GM12878 (cell line): ENCODE measurements at regions not wholly inside any gene's neighbourhood (a gene's known extent, or its start where the extent isn't known, plus 50 kb on each side); places are given as distances from the start of the nearest gene placed in this dataset.

Source experiments
- ATAC-seq: fragments of 200-7000 bp; cut with Tn5 transposase; 3 replicates; pipeline ENCODE4 v1.9.1; 2020; ENCODE audit warnings: mild to moderate bottlenecking, moderate library complexity
- BruUV-seq: library from RNA; stranded (reverse); fragments of 400-500 nt; replicated peaks from 2 replicates; lab custom pipeline; 2021; lab: Mats Ljungman, UMichigan
- CTCF ChIA-PET: fragments of 300-600 bp; sonication (Branson Sonifier 250); formaldehyde crosslinking; extraction: SDS; loops from one replicate; lab custom pipeline; 2021; ENCODE audit warnings: inconsistent platforms; lab: Yijun Ruan, JAX
- POLR2A ChIA-PET: fragments of 350-600 bp; formaldehyde crosslinking; extraction: SDS; loops from one replicate; lab custom pipeline; 2021; ENCODE audit warnings: inconsistent platforms; lab: Charles Lee
- RAD21 ChIA-PET: fragments of 300-600 bp; sonication (Branson Sonifier 250); formaldehyde crosslinking; loops from one replicate; lab custom pipeline; 2023; ENCODE audit warnings: antibody characterized with exemption; ENCODE audit not compliant: unreplicated experiment; lab: Charles Lee
- SMC1A ChIA-PET: fragments of 300-600 bp; sonication (Branson Sonifier 250); formaldehyde crosslinking; loops from one replicate; lab custom pipeline; 2023; ENCODE audit not compliant: unreplicated experiment, uncharacterized antibody; lab: Charles Lee
- DNase-seq: peaks from one replicate; pipeline ENCODE4 v3.0.0-alpha.2; 2011; ENCODE audit warnings: low read depth, low spot score
- FAIRE-seq: peaks from 3 replicates; lab custom pipeline; 2011; peaks lifted over from hg19 to GRCh38; lab: Jason Lieb, UNC
- H2AFZ ChIP-seq: 2 replicates; pipeline ENCODE4 v1.6.0; 2011; ENCODE audit warnings: low read depth, low read length, control low read depth; ENCODE audit not compliant: control insufficient read depth
- H3K27ac ChIP-seq: 2 replicates; pipeline ENCODE4 v1.5.1; 2011; ENCODE audit warnings: control low read depth; ENCODE audit not compliant: control insufficient read depth, insufficient read depth
- H3K27me3 ChIP-seq, 2 experiments: replicated peaks in 1 of 2; 2 replicates each; pipeline versions ENCODE4 v1.6.0 to v1.6.1; 2011; ENCODE audit warnings: low read length in 1 of 2; ENCODE audit not compliant: control insufficient read depth in 2 of 2, insufficient read depth in 2 of 2
- H3K36me3 ChIP-seq, 2 experiments: 2 replicates each; pipeline ENCODE4 v1.5.1; 2011; ENCODE audit warnings: low read length in 1 of 2; ENCODE audit not compliant: control insufficient read depth in 2 of 2, insufficient read depth in 2 of 2
- H3K4me1 ChIP-seq: 2 replicates; pipeline ENCODE4 v1.6.1; 2011; ENCODE audit warnings: mild to moderate bottlenecking, low read length, moderate library complexity, mixed read lengths; ENCODE audit not compliant: control insufficient read depth, insufficient read depth
- H3K4me2 ChIP-seq: 2 replicates; pipeline ENCODE4 v1.6.0; 2011; ENCODE audit warnings: control low read depth; ENCODE audit not compliant: control insufficient read depth, insufficient read depth
- H3K4me3 ChIP-seq: fragments of 200-600 bp; sonication (generic); 2 replicates; pipeline ENCODE4 v1.5.1; 2016
- H3K79me2 ChIP-seq: 2 replicates; pipeline ENCODE4 v1.6.0; 2011; ENCODE audit warnings: low read length; ENCODE audit not compliant: control insufficient read depth, insufficient read depth
- H3K9ac ChIP-seq: 2 replicates; pipeline ENCODE4 v1.8.0; 2011; ENCODE audit warnings: low read length, control low read depth, mixed read lengths; ENCODE audit not compliant: control insufficient read depth, insufficient read depth
- H3K9me3 ChIP-seq: replicated peaks from 3 replicates; pipeline ENCODE4 v1.5.1; 2011; ENCODE audit warnings: mild to moderate bottlenecking, low read length; ENCODE audit not compliant: control insufficient read depth, insufficient read depth
- H4K20me1 ChIP-seq: 2 replicates; pipeline ENCODE4 v1.6.0; 2011; ENCODE audit not compliant: control insufficient read depth, insufficient read depth
- CHD4 ChIP-seq: fragments of 200-600 bp; sonication (generic); IDR thresholded peaks from 2 replicates; pipeline ENCODE4 v1.6.1; 2016; ENCODE audit warnings: mild to moderate bottlenecking
- EED ChIP-seq: sonication (generic); IDR thresholded peaks from 2 replicates; pipeline ENCODE4 v1.6.1; 2016; ENCODE audit warnings: antibody characterized with exemption, low read depth
- EGR1 ChIP-seq, 2 experiments: IDR thresholded peaks; 1 replicate in 1 of 2; 2 replicates in 1 of 2; pipeline ENCODE4 v1.6.1; 2011 to 2012; ENCODE audit warnings: low read depth in 2 of 2, low read length in 2 of 2, borderline replicate concordance in 1 of 2, mild to moderate bottlenecking in 1 of 2, moderate library complexity in 1 of 2
- FOS ChIP-seq: IDR thresholded peaks from 3 replicates; pipeline ENCODE4 v1.6.1; 2011; ENCODE audit warnings: borderline replicate concordance; ENCODE audit not compliant: insufficient read length; ENCODE audit errors: extremely low read depth
- FOXM1 ChIP-seq: IDR thresholded peaks from 2 replicates; pipeline ENCODE4 v1.6.1; 2012; ENCODE audit warnings: low read depth, mild to moderate bottlenecking, inconsistent platforms, low read length, moderate library complexity
- HCFC1 ChIP-seq: fragments of 150-350 bp; IDR thresholded peaks from 2 replicates; pipeline ENCODE4 v1.6.1; 2014; ENCODE audit warnings: low read length
- MEF2A ChIP-seq: IDR thresholded peaks from 2 replicates; pipeline ENCODE4 v1.6.1; 2011; ENCODE audit warnings: low read depth, mild to moderate bottlenecking, low read length, moderate library complexity; ENCODE audit not compliant: insufficient read depth
- MYB ChIP-seq: fragments of 150-350 bp; IDR thresholded peaks from 2 replicates; pipeline ENCODE4 v1.6.1; 2014; ENCODE audit warnings: mild to moderate bottlenecking, low read depth, low read length, borderline replicate concordance
- PML ChIP-seq: IDR thresholded peaks from 2 replicates; pipeline ENCODE4 v1.6.1; 2012; ENCODE audit warnings: low read length, inconsistent platforms
- POLR2AphosphoS5 ChIP-seq: IDR thresholded peaks from 2 replicates; pipeline ENCODE4 v1.6.1; 2011; ENCODE audit warnings: mild to moderate bottlenecking, low read length, inconsistent platforms
- SP1 ChIP-seq: IDR thresholded peaks from one replicate; pipeline ENCODE4 v1.6.1; 2011; ENCODE audit warnings: low read depth, low read length
- SRF ChIP-seq, 2 experiments: IDR thresholded peaks; 2 replicates each; pipeline ENCODE4 v1.6.1; 2011; ENCODE audit warnings: low read depth in 2 of 2, low read length in 2 of 2, mild to moderate bottlenecking in 1 of 2, moderate library complexity in 1 of 2
- SUZ12 ChIP-seq: fragments of 200-600 bp; sonication (generic); IDR thresholded peaks from one replicate; pipeline ENCODE4 v1.6.1; 2018; ENCODE audit warnings: antibody characterized with exemption, mild to moderate bottlenecking; ENCODE audit not compliant: unreplicated experiment
- TAF1 ChIP-seq: IDR thresholded peaks from 2 replicates; pipeline ENCODE4 v1.6.1; 2011; ENCODE audit warnings: mild to moderate bottlenecking, low read depth, low read length, borderline replicate concordance
- TCF3 ChIP-seq: IDR thresholded peaks from 2 replicates; pipeline ENCODE4 v1.6.1; 2012; ENCODE audit warnings: low read depth, mild to moderate bottlenecking, low read length, borderline replicate concordance; ENCODE audit not compliant: insufficient read depth
- ZBTB11 ChIP-seq: fragments of 450-650 bp; formaldehyde crosslinking; IDR thresholded peaks from 2 replicates; pipeline ENCODE4 v1.5.0; 2022; ENCODE audit warnings: mild to moderate bottlenecking, missing genetic modification characterization
- ZNF274 ChIP-seq: IDR thresholded peaks from one replicate; pipeline ENCODE4 v1.8.0; 2011; ENCODE audit not compliant: insufficient read length, insufficient read depth
- ZSCAN29 ChIP-seq: fragments of 450-650 bp; IDR thresholded peaks from 2 replicates; pipeline ENCODE4 v1.6.1; 2017; ENCODE audit warnings: mild to moderate bottlenecking, moderate library complexity
- WGBS: methylation state at CpG from one replicate; pipeline ENCODE4 v1.1.6; 2016; ENCODE audit warnings: low lambda C conversion rate; ENCODE audit not compliant: insufficient replicate concordance, insufficient coverage; ENCODE audit errors: missing lambda C conversion rate; 5-methylcytosine and 5-hydroxymethylcytosine counted together
- in situ Hi-C: fragments of 300-500 bp; cut with MboI; formaldehyde crosslinking; loops from 9 replicates; pipeline ENCODE4 v1.14.3; 2018; ENCODE audit warnings: mixed read lengths
- intact Hi-C: fragments of 100-400 bp; cut with micrococcal nuclease; formaldehyde crosslinking; loops from one replicate; pipeline ENCODE4 v1.14.2; 2022; ENCODE audit not compliant: unreplicated experiment

DNA sequence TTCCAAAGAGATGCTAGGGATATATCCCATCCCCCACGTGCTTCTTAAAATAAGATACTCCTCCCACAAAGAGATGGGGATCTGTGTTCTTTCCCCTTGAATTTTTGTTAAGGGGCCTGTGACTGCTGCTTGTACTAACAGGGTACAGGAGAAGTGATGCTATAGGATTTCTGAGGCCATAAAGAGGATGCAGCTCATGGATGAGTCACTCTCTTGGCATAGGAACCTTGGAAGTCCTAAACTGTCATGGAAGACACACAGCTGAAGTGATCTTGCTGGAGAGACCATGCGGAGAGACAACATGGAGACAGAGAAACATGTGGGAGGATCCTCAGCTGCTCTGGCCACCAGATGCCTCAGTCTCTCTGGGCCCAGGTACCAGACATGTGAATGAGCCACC is 157.2 kb downstream of the S1PR1 start:
- Histone ChIP-seq H4K20me1 (no peaks in the 10 kb centered on the region), H3K27ac (no peak overlapping the region), H3K9ac (no peak overlapping the region), H3K4me1 (peaks cover 23% of the 10 kb centered on the region), H3K27me3 (no peaks in the 10 kb centered on the region), H3K4me2 (no peak overlapping the region), H3K9me3 (peaks cover 6% of the 10 kb centered on the region), H3K36me3 (no peaks in the 10 kb centered on the region; a peak in 3 of 4 replicates), H3K4me3 (no peak overlapping the region), H3K79me2 (no peaks in the 10 kb centered on the region), H2AFZ (no peak overlapping the region)
- TF ChIP-seq MEF2A (no peak), ZNF274 (no peak), PML (no peak), TCF3 (no peak), SP1 (no peak), FOXM1 (no peak), HCFC1 (no peak), FOS (no peak), POLR2AphosphoS5 (no peak), EED (no peak), TAF1 (no peak), MYB (no peak), SUZ12 (no peak), CHD4 (no peak), SRF (IDR thresholded peaks at IDR 0.05; ENCODE audit: low read depth in 2 of 2, low read length in 2 of 2) (no peak), ZSCAN29 (no peak), EGR1 (IDR thresholded peaks at IDR 0.05; ENCODE audit: borderline replicate concordance in 1 of 2, low read depth in 2 of 2, low read length in 2 of 2) (no peak), ZBTB11 (CRISPR knock-in tag) (no peak)
- ChIA-PET SMC1A (interaction anchor here (1.2 to 33.8 kb wide), 5 partner anchors 15 to 85 kb away, joined by 3 to 618 read pairs (median 11); no protein-coding TSS in a partner anchor), CTCF (interaction anchor here (1.0 to 1.5 kb wide), 6 partner anchors 14 to 85 kb away, joined by 3 to 5 read pairs (median 3); no protein-coding TSS in a partner anchor), RAD21 (interaction anchor here (0.7 to 7.5 kb wide), 4 partner anchors 15 to 42 kb away, joined by 3 to 91 read pairs (median 32); no protein-coding TSS in a partner anchor), POLR2A (interaction anchor here (0.6 to 8.5 kb wide), 4 partner anchors 10 to 22 kb away, joined by 3 to 45 read pairs (median 4); no protein-coding TSS in a partner anchor)
- FAIRE-seq: no peak
- 81% methylated on average over 2 of the region's 2 CpGs for WGBS
- intact Hi-C loops: no loop called here
- in situ Hi-C loops: loop anchor here (25.0 kb wide), 1 partner anchor 1632 kb away; the partner anchor contains the start of gene FRRS1
- DNase-seq: no peak
- no TSS peak for BruUV-seq
- no peak for ATAC-seq
